Kasumi-1 (cell line): ENCODE measurements at regions not wholly inside any gene's neighbourhood (a gene's known extent, or its start where the extent isn't known, plus 50 kb on each side); places are given as distances from the start of the nearest gene placed in this dataset.
A peak's percentile ranks its signal among the peaks of the same experiment; 100 is the strongest.
"Not testable (repeated sequence)": the region's sequence is repeated elsewhere in the genome, so short reads cannot be mapped to it uniquely, and the experiment has no call there.

Experiments used
- DNase-seq, 2 experiments: peaks; one replicate each; lab custom pipeline; 2025; lab: John Stamatoyannopoulos, UW

GRCh38 chr1:101420406-101420805 is 183.6 kb downstream of the S1PR1 start:
- no peak for DNase-seq

DNA sequence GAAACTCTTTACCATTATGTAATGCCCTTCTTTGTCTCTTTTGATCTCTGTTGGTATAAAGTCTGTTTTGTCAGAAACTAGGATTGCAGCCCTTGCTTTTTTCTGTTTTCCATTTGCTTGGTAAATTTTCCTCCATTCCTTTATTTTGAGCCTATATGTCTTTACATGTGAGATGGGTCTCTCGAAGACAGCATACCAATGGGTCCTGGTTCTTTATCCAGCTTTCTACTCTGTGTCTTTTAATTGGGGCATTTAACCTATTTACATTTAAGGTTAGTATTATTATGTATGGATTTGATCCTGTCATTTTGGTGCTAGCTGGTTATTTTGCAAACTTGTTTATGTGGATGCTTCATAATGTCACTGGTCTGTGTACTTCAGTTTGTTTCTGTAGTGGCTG is 191.3 kb downstream of the S1PR1 start:
- not testable (repeated sequence) for DNase-seq

DNA sequence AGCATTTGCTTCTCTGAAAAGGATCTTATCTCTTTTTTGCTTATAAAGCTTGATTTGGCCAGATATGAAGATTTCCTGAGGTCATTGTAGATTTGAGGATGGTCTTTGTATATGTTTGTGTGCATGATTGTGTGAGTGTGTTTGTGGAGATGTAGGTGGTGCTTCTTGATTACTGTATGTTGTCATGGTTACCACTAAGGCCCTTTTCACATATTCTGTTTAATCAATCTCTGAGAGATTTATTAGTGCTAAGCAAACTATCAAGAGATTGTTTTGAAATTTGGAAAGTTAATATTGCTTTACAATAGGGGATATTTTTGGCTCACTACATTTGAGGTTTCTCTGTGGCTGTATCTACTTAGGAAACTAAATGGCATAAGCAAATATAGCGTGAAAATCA is 191.7 kb downstream of the S1PR1 start:
- no peak for DNase-seq

DNA sequence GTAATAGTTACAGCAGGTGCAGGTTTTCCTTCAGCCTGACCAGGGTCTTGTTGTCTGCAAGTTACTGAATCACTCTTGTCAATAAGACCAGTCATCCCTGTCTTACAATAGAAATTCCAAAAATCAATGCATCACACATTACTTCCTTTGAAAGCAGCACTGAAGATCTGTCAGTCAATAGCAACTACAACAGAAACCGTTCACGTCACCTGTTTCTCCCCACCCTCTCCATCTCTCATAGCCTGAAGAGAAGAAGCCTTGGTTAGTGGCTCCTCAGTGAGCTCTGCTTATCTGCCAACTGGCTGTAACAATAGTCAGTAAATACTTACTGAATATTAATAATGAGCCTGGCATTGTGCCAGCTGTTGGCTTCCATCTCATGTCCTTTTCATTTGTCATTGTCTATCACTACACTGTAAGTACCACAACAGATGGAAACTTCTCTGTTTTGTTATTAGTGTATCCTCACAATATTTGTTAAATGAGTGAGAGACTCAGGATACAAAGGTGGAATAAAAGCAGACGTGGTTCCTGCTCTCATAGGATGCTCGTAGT is 195.2 kb downstream of the S1PR1 start:
- DNase-seq: no peak

DNA sequence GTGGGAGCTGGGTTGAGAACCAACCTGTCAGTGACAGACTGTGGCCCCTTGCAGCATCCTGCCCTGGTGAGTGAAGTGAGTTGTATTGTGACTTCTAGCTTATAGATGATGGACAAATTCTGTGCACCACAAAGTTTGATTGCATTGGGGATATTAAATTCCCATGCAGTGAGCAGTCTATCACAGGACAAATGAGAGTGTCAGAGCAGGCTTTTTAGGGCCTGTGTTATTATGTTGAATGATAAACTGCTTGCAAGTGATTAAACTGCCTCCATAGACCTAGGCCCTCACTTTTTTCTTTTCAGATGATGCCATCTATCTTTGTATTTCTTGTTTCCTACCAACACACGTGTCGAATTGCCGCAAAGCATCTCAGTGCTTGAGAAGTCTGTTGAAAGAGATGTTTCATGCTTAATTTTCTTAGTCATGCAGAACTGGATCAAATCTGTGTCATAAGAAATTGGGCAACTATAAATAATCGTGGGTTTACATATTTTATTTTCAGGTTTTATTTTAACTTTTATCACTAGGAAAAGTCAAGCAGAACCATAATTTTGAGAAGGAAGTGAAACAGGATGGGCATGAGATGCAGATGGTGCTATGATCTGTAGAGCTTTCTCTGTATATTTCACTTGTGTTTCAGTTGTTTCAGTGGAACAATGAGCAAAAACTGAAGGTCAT is 199.2 kb downstream of the S1PR1 start:
- no peak for DNase-seq

DNA sequence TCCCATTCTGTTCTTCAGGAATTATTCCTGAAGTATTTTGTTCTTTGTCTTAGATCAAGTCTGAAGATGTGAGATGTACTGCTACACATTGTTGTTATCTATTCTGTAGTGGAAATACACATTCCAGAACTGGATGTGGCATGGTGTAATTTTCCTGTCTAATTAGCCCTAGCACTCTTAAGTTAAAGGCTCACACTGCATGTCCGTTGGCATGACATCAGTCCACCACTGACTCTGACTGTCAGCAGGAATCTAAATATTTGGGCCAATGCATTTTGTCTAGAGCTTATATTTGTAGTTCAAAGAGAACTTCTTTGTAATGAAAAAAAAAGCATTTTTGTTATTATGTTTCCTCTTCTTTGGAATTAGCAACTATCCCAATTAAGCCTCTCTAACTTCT is 201.0 kb downstream of the S1PR1 start:
- DNase-seq: no peak

DNA sequence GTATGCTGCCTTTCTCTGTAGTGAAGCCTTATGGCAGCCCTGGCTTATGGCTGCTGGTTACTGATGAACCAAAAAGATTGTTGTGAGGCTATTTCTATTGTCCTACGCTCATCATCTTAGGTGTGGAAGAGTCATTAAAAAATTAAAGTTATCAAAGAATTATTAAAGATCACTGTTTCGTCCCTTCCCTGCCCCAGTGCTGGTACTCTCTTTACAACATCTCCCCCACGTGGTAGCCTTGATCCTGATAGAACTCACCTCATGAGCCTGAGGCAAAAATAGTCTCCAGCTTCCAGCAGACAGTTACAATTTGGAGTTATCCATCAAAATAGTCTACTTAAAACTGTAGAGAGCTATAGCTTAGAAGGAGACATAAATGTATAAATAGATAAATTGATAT is 201.5 kb downstream of the S1PR1 start:
- DNase-seq: peak; percentile 1 to 15

DNA sequence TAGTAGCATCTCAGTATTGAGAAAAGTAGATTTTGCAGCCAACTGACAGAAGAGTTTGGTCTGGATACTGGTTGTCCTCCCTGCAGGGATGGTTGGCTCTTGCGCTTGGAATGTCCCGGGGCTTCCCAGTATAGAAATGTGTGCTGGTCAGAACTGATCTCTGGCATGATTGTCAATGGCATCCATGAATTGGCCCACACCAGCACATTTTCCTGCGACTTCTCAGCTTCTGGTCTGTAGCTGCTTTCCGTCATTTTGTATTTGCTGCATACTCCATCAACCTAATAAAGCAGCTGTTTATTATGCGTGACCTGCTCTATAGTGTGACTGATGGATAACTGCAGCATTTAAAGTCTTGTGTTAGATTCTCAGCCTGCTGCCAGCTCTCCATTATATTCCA is 203.7 kb downstream of the S1PR1 start:
- DNase-seq: no peak

DNA sequence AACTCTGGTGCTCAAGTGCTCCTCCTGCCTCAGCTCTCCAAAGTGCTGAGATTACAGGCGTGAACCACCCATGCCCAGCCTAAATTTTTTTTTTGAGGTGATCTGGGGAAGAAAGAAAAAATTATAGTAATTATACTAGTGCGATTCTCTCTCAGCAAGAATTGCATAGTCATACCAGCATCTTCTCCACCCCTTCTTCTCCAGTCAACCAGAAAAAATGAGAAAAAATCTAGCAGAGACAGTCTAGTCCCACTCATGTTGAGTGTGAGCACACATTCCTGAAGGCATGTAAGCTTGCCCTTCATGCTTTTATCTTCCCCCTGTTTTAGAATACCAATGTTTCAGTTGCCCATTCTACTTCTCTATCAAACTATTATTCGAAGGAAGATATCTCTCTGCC is 207.6 kb downstream of the S1PR1 start:
- no peak for DNase-seq

DNA sequence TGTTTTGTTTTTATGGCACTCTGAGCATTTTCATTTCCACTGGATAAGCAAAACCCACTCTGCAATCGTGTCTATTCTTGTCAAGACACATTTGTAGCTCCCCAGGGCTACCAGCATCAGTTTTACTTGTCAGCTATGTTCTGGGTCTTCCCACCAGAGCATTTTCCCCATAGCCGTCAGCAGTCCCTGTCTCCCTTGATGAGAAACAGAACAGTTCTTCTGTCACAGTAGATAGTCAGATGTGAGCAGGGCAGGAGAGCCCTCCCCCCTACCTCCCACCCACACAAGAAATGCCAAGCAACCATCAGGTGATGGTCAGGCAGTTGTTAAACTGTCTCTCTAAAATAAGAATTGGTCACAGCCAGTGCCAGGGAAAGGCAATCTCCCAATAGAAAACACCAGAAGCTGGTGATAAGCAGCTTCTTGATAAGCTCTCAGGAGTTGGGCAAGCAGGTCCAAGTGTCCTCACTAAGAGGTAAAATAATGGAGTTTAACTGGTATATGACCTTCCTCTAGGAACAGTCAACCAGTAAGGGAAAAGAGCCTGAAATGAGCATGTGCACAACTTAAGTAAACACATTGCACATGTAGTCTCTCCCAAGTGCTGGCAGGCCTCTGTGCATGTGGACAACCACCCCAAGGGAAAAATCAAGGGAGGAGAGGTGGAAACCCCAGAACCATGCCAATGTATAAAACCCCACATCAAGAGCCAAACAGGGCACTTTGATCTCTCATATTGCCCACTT is 208.2 kb downstream of the S1PR1 start:
- no peak for DNase-seq

DNA sequence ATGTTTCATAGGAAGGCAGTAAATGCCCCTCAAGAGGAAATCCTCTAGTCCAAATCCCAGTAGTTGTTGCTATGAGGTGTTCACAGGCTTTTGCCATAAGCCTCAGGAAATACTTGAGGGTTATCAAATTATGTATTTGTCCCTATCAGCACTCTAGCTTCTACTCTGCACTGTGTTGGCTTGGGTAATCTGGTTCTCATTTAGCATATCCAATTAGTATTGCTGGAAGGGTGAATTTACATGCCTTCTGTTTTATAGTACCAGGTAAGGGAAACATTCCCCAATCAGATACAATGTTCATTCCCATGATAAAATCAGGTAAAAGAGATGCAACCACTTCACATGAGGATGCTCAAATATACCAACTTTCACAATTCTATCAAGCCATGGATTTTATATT is 211.2 kb downstream of the S1PR1 start:
- DNase-seq: no peak

GRCh38 chr1:101450691-101451090 is 213.9 kb downstream of the S1PR1 start:
- DNase-seq: not testable (repeated sequence)

DNA sequence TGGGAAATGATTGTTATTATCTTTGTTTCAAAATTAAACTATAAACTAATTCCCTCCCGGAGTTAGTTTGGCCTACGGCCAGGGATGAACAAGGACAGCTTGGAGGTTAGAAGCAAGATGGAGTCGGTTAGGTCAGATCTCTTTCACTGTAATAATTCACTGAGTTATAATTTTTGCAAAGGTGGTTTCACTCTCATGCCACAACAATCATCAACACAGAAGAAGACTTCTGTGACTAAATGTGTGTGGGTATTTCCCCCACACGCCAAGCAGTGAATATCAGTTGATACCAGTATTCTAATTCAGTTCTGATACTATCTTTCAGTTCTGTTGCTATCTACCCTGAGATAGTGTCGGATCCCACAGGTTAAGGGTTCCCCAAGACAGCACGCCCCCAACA is 215.1 kb downstream of the S1PR1 start:
- no peak for DNase-seq

GRCh38 chr1:101452825-101453224 is 216.0 kb downstream of the S1PR1 start:
- no peak for DNase-seq

- peak; percentile 29 to 35 for DNase-seq
These were observed 217.0 kb downstream of the S1PR1 start for GRCh38 chr1:101453844-101454243.

DNA sequence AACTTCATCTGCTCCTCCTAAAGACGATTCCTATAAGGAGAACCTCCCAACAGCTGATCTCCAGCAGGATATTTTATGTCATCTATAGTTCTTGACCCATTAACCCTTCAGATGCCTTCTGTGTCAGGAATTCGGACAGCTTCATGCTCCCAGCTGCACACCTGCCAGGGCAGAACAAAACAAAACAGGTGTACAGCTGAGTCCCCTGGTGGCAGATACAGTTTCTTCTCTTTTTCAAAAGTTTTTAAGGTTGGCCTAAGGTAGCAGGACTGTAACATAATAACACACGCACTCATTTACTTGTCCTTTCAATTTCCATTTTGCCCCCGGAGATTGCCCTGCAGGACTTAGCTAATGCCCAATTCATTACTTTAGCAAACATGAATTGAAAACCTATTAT is 218.3 kb downstream of the S1PR1 start:
- no peak for DNase-seq

GRCh38 chr1:101460739-101461138 is 223.9 kb downstream of the S1PR1 start:
- DNase-seq: no peak

DNA sequence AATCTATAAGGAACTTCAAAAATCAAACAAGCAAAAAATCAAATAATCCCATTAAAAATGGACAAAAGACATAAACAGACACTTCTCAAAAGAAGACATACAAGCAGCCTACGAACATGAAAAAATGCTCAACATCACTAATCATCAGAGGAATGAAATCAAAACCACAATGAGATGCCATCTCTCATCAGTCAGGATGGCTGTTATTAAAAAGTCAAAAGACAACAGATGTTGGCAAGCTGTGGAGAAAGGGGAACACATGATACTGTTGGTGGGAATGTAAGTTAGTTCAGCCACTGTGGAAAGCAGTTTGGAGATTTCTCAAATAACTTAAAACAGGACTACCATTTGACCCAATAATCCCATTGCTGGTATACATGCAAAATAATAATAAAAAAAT is 226.4 kb downstream of the S1PR1 start:
- DNase-seq: no peak

GRCh38 chr1:101465941-101466340 is 229.1 kb downstream of the S1PR1 start:
- no peak for DNase-seq

GRCh38 chr1:101474039-101474665 is 237.3 kb downstream of the S1PR1 start:
- DNase-seq: peak; percentile 80 to 89

DNA sequence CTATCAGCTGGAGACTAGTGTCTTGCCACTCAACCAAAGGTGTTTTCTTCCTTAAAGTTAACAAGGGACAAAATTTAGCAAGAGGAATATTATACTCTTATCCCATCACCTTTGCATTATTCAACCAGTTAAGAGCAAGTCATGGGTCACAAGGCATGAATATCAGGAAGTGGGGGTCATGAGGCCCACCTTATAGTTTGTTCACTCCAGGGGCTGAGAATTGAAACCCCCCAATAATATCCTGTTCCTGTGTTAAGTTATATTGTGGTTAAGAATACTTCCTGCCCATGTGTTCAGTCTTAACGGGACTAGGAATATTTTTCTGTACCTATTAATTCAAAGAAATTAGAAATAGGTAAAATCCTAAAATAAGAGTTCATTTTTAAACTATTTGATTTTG is 239.7 kb downstream of the S1PR1 start:
- DNase-seq: no peak

GRCh38 chr1:101479945-101480344 is 243.1 kb downstream of the S1PR1 start:
- DNase-seq: no peak

DNA sequence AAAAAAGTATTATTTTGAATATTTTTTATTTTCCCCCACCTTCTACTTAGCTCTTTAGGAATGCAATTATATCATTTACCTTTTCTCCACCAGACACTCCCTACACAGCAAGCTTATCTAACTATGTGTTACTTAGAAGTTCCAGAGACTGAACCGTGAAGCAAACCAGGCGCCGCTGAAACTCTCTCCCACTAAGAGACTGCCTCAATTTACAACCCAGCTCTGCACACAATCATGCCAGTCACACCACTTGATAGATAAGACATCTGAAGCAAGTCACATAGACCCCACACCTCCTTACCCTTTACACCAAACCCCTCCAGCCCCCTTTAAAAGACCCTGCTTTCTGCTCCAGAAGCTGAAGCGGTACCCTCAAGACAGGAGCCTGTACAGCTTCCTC is 245.5 kb downstream of the S1PR1 start:
- DNase-seq: no peak
